Esophagus (tissue), 2 donors: ENCODE measurements at regions not wholly inside any gene's neighbourhood (a gene's known extent, or its start where the extent isn't known, plus 50 kb on each side); places are given as distances from the start of the nearest gene placed in this dataset.
A peak's percentile ranks its signal among the peaks of the same experiment; 100 is the strongest.

Experiments
- H3K27ac ChIP-seq, 2 donors: one replicate each; pipeline ENCODE4 v1.5.1; 2013; ENCODE audit warnings: low read depth in 2 of 2, mild to moderate bottlenecking in 2 of 2, inconsistent platforms in 1 of 2, low read length in 1 of 2, moderate library complexity in 1 of 2
- H3K27me3 ChIP-seq, 2 donors: one replicate each; pipeline ENCODE4 v1.6.1; 2013; ENCODE audit warnings: low read length in 2 of 2, control low read depth in 1 of 2, mild to moderate bottlenecking in 1 of 2; ENCODE audit not compliant: insufficient read depth in 2 of 2, control insufficient read depth in 1 of 2
- H3K36me3 ChIP-seq, 2 donors: one replicate each; pipeline ENCODE4 v1.6.1; 2013; ENCODE audit warnings: low read length in 1 of 2; ENCODE audit not compliant: control insufficient read depth in 2 of 2, insufficient read depth in 2 of 2
- H3K4me1 ChIP-seq, 2 donors: one replicate each; pipeline ENCODE4 v1.6.1; 2013; ENCODE audit warnings: low read length in 1 of 2; ENCODE audit not compliant: control insufficient read depth in 2 of 2, insufficient read depth in 2 of 2
- H3K4me3 ChIP-seq, 2 donors: one replicate each; pipeline ENCODE4 v1.5.1; 2013; ENCODE audit warnings: low read length in 2 of 2, mild to moderate bottlenecking in 2 of 2, low read depth in 1 of 2, moderate library complexity in 1 of 2
- H3K9me3 ChIP-seq, 2 donors: one replicate each; pipeline ENCODE4 v1.6.1; 2013; ENCODE audit warnings: mild to moderate bottlenecking in 2 of 2, low read depth in 1 of 2, low read length in 1 of 2, moderate library complexity in 1 of 2; ENCODE audit not compliant: control insufficient read depth in 2 of 2, insufficient read depth in 1 of 2
- WGBS, 2 donors: extraction: QIAGEN DNeasy Blood & Tissue Kit; methylation state at CpG; one replicate each; pipeline ENCODE4 v1.1.7; 2013; 5-methylcytosine and 5-hydroxymethylcytosine counted together
- donor health status: healthy with polysubstance abuse.
- donor health status: Bipolar disorder and iron deficiency.

- H3K9me3 ChIP-seq = no peaks in the 10 kb centered on the region
- no peaks in the 10 kb centered on the region for H3K27me3 ChIP-seq
- H3K36me3 ChIP-seq = no peaks in the 10 kb centered on the region
- no peak overlapping the region for H3K4me3 ChIP-seq
- 72 to 78% methylated on average over 11 of the region's 11 CpGs for WGBS, 2 donors
- no peak overlapping the region for H3K27ac ChIP-seq
- no peaks in the 10 kb centered on the region for H3K4me1 ChIP-seq
Measured at GRCh38 chr17:77540531-77540930, 399.8 kb downstream of the SEC14L1 start.

DNA sequence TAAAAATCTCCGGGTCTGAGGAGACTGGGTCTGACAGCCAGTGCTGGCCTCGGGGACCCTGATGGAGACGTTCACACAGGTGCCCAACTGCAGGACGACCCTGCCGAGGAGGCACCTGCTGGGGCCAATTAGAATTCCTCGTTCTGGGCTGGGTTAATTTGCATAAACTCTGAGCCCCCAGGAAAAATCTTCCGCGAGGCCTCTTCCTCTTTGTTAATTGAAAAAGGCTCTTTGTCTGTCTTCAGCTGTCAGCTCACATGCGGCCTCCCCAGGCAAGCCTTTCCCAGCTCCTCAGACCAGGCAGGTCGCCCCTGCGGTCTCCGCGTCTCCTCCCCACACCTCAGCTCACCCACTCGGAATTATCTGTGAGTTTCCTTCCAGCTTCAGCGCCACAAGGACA, 400.2 kb downstream of the SEC14L1 start:
- H3K27me3 ChIP-seq = no peaks in the 10 kb centered on the region
- H3K27ac ChIP-seq = no peak overlapping the region
- H3K9me3 ChIP-seq = no peaks in the 10 kb centered on the region
- 61 to 70% methylated on average over 15 of the region's 15 CpGs for WGBS, 2 donors
- H3K4me1 ChIP-seq = no peaks in the 10 kb centered on the region
- no peaks in the 10 kb centered on the region for H3K36me3 ChIP-seq
- H3K4me3 ChIP-seq = no peak overlapping the region

DNA sequence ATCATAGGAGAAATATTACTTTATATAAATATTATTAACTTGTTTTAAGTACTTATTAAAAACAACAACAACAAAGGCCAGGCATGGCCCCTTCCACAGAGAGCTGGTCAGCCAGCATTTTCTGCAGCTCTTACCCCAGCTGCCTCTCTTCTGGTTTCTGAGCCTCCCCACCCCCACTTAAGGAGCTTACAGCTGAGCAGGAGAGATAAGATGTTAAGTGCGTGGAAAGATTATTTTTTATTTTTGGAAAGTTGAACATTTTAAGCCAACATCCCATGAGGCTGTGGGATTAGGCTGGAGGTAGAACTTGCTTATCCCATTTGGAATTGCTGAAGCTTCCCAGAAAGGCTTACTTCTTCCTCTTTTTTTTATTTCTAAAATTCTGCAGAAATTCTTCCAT, 401.2 kb downstream of the SEC14L1 start:
- Histone ChIP-seq H3K36me3 (no peaks in the 10 kb centered on the region), H3K9me3 (no peaks in the 10 kb centered on the region), H3K4me3 (no peak overlapping the region), H3K4me1 (no peaks in the 10 kb centered on the region), H3K27ac (no peak overlapping the region), H3K27me3 (no peaks in the 10 kb centered on the region)
- 33 to 54% methylated on average over 1 of the region's 1 CpG for WGBS, 2 donors

GRCh38 chr17:77542551-77543490, 402.1 kb downstream of the SEC14L1 start:
- Histone ChIP-seq H3K27me3 (no peaks in the 10 kb centered on the region), H3K36me3 (no peaks in the 10 kb centered on the region), H3K9me3 (no peaks in the 10 kb centered on the region), H3K4me1 (no peaks in the 10 kb centered on the region), H3K4me3 (no peak overlapping the region), H3K27ac (no peak overlapping the region)
- 12 to 18% methylated on average over 13 of the region's 13 CpGs for WGBS, 2 donors

DNA sequence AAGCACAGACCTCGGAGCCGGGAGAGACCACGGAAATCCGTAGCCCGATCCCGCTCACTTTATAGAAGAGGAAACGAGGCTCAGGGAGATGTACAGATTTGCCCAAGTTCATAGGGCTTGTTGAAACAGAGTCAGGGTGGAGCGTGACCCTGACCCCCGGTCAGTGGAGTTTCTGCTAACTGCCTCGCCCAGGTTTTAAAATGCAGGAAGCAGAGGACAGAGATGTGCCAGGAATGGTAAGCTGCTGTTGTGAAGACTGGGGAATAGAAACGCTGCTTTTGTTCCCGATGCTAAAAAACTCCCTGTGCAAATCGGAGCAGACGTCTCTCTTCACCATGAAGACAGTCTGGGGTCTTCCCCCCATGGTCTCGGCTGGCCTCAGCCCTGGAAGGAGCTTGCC, 403.0 kb downstream of the SEC14L1 start:
- Histone ChIP-seq H3K36me3 (no peaks in the 10 kb centered on the region), H3K4me3 (no peak overlapping the region), H3K4me1 (peaks cover 2 to 7% of the 10 kb centered on the region in 2 donors), H3K9me3 (no peaks in the 10 kb centered on the region), H3K27me3 (no peaks in the 10 kb centered on the region), H3K27ac (no peak overlapping the region)
- 60 to 70% methylated on average over 15 of the region's 15 CpGs for WGBS, 2 donors

GRCh38 chr17:77544347-77545110, 403.8 kb downstream of the SEC14L1 start:
- H3K4me3 ChIP-seq = no peak overlapping the region
- H3K36me3 ChIP-seq = no peaks in the 10 kb centered on the region
- H3K9me3 ChIP-seq = no peaks in the 10 kb centered on the region
- no peak overlapping the region for H3K27ac ChIP-seq
- peaks cover 2 to 8% of the 10 kb centered on the region in 2 donors for H3K4me1 ChIP-seq
- WGBS, 2 donors = 71 to 79% methylated on average over 13 of the region's 13 CpGs
- H3K27me3 ChIP-seq = no peaks in the 10 kb centered on the region

DNA sequence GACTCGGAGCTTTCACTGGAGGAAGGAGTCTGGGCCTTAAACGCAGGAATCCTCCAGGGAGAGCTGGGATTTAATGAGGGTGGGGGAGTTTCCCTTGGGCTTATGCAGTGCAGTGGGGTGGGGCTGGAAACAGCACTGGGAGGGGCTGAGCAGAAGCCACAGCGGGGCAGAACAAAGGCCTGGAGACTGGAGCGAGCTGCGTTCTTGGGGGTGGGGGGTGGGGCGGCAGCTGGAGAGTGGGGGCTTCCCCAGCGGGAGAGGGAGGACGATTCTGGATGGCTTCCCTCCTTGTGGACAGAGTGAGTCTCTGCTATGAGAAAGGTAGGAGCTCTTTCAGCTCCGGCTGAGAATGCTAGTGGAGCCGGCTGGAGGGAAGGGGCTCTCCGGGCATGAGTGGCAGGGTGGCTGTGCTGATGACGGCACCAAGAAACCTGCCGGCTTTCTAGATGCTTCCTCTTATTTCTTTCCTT, 406.0 kb downstream of the SEC14L1 start:
- WGBS, 2 donors = 34 to 44% methylated on average over 13 of the region's 13 CpGs
- Histone ChIP-seq H3K9me3 (no peaks in the 10 kb centered on the region), H3K27me3 (no peaks in the 10 kb centered on the region), H3K27ac (peak overlapping the region in 1 of 2 donors; percentile 13), H3K36me3 (no peaks in the 10 kb centered on the region), H3K4me1 (peaks cover 2 to 8% of the 10 kb centered on the region in 2 donors), H3K4me3 (no peak overlapping the region)

DNA sequence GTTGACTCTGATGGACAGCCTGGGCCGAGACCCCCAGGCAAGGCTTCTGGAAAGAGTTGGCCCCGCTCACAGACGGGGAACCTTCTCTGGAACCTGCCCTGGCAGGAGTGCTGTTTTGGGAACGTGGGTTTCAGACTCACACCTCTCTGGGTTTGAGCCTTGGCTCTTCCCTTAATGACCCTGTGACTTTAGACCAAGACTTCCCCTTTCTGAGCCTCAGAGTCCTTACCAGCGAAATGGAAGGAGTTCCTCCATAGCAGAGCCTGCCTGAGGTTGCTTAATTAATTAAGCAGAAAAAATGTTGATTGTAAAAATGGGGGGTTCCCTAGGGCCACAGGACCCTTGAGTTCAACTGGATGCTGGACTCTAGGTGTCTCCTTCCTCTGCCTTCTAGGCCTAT, 408.2 kb downstream of the SEC14L1 start:
- Histone ChIP-seq H3K9me3 (peaks cover 0 to 2% of the 10 kb centered on the region in 2 donors), H3K36me3 (no peaks in the 10 kb centered on the region), H3K27ac (no peak overlapping the region), H3K4me1 (peaks cover 2 to 8% of the 10 kb centered on the region in 2 donors), H3K4me3 (no peak overlapping the region), H3K27me3 (no peaks in the 10 kb centered on the region)
- WGBS, 2 donors = 59 to 81% methylated on average over 5 of the region's 5 CpGs

GRCh38 chr17:77549726-77550366, 408.7 kb upstream of the TNRC6C start:
- Histone ChIP-seq H3K27me3 (no peaks in the 10 kb centered on the region), H3K36me3 (no peaks in the 10 kb centered on the region), H3K27ac (no peak overlapping the region), H3K4me3 (no peak overlapping the region), H3K4me1 (peaks cover 2 to 8% of the 10 kb centered on the region in 2 donors), H3K9me3 (peaks cover 0 to 2% of the 10 kb centered on the region in 2 donors)
- 73 to 81% methylated on average over 10 of the region's 10 CpGs for WGBS, 2 donors
